ENCODE measurements at regions not wholly inside any gene's neighbourhood (a gene's known extent, or its start where the extent isn't known, plus 50 kb on each side); places are given as distances from the start of the nearest gene placed in this dataset.
A peak's percentile ranks its signal among the peaks of the same experiment; 100 is the strongest.
"Not testable (repeated sequence)": the region's sequence is repeated elsewhere in the genome, so short reads cannot be mapped to it uniquely, and the experiment has no call there.

- no peak for DNase-seq
These were observed 486.1 kb downstream of the UQCRFS1 start for GRCh38 chr19:28726533-28727479.

- DNase-seq = no peak
These were observed 494.0 kb downstream of the UQCRFS1 start for GRCh38 chr19:28718909-28719308.

- no peak for DNase-seq
These were observed 497.8 kb downstream of the UQCRFS1 start for GRCh38 chr19:28715157-28715556.

- no peak for DNase-seq
These were observed 501.5 kb downstream of the UQCRFS1 start for GRCh38 chr19:28711411-28711810.

GRCh38 chr19:28710278-28710677 is 502.7 kb downstream of the UQCRFS1 start:
- DNase-seq = peak; percentile 4

- no peak for DNase-seq
These were observed 506.3 kb downstream of the UQCRFS1 start for GRCh38 chr19:28706693-28707092.

- DNase-seq = no peak
These were observed 507.9 kb downstream of the UQCRFS1 start for GRCh38 chr19:28705008-28705407.

- DNase-seq = no peak
These were observed 509.5 kb downstream of the UQCRFS1 start for GRCh38 chr19:28703400-28703956.

GRCh38 chr19:28701491-28701890 is 511.5 kb downstream of the UQCRFS1 start:
- no peak for DNase-seq

- DNase-seq = no peak
These were observed 512.8 kb downstream of the UQCRFS1 start for GRCh38 chr19:28700176-28700575.

- DNase-seq = no peak
These were observed 515.6 kb downstream of the UQCRFS1 start for GRCh38 chr19:28697308-28697707.

- no peak for DNase-seq
These were observed 518.1 kb downstream of the UQCRFS1 start for GRCh38 chr19:28694812-28695211.

GRCh38 chr19:28691683-28692082 is 521.3 kb downstream of the UQCRFS1 start:
- no peak for DNase-seq

- not testable (repeated sequence) for DNase-seq
These were observed 523.5 kb downstream of the UQCRFS1 start for GRCh38 chr19:28689464-28689863.

GRCh38 chr19:28687296-28687695 is 525.7 kb downstream of the UQCRFS1 start:
- no peak for DNase-seq

- no peak for DNase-seq
These were observed 526.2 kb downstream of the UQCRFS1 start for GRCh38 chr19:28686756-28687155.

GRCh38 chr19:28685802-28686201 is 527.1 kb downstream of the UQCRFS1 start:
- no peak for DNase-seq

- DNase-seq = not testable (repeated sequence)
These were observed 527.9 kb downstream of the UQCRFS1 start for GRCh38 chr19:28685077-28685476.

GRCh38 chr19:28680111-28680510 is 532.8 kb downstream of the UQCRFS1 start:
- DNase-seq = no peak

GRCh38 chr19:28670836-28671235 is 542.1 kb downstream of the UQCRFS1 start:
- no peak for DNase-seq

- no peak for DNase-seq
These were observed 543.1 kb downstream of the UQCRFS1 start for GRCh38 chr19:28669804-28670203.

- DNase-seq = no peak
These were observed 545.5 kb downstream of the UQCRFS1 start for GRCh38 chr19:28667348-28667977.

GRCh38 chr19:28665748-28666147 is 547.2 kb downstream of the UQCRFS1 start:
- DNase-seq = no peak

- no peak for DNase-seq
These were observed 556.3 kb downstream of the UQCRFS1 start for GRCh38 chr19:28656644-28657043.
